ENCODE measurements at regions not wholly inside any gene's neighbourhood (a gene's known extent, or its start where the extent isn't known, plus 50 kb on each side); places are given as distances from the start of the nearest gene placed in this dataset.

DNA sequence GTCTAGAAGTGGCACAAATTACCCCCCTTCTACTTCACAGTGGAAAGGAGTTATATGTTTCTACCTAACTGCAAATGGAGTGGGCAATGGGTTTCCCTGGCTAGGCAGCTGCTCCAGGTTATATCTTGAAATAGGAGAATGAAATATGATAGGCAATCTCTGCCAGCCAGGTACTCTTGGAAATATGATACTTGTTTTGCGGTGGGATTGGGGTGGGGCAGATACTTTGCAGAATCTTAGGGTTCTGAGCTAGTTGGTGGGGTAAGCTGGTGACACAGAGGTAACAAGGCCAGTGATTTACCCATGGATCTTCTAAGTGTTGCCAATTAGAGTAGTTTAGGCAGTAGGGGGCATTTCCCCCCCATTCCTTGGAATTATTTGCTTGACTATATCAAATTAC lies 140.1 kb downstream of the ATP23 start:
- TF ChIP-seq EP300 (IDR thresholded peaks at IDR 0.05; ENCODE audit: borderline replicate concordance), result no peak
- TF ChIP-seq, protein P1, sequence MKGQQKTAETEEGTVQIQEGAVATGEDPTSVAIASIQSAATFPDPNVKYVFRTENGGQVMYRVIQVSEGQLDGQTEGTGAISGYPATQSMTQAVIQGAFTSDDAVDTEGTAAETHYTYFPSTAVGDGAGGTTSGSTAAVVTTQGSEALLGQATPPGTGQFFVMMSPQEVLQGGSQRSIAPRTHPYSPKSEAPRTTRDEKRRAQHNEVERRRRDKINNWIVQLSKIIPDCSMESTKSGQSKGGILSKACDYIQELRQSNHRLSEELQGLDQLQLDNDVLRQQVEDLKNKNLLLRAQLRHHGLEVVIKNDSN (IDR thresholded peaks at IDR 0.05), result no peak

Data from Ishikawa (cell line).